ENCODE measurements at regions not wholly inside any gene's neighbourhood (a gene's known extent, or its start where the extent isn't known, plus 50 kb on each side); places are given as distances from the start of the nearest gene placed in this dataset.

GRCh38 chr16:52634104-52634503 lies 87.2 kb upstream of the TOX3 start:
- no peak for DNase-seq

DNA sequence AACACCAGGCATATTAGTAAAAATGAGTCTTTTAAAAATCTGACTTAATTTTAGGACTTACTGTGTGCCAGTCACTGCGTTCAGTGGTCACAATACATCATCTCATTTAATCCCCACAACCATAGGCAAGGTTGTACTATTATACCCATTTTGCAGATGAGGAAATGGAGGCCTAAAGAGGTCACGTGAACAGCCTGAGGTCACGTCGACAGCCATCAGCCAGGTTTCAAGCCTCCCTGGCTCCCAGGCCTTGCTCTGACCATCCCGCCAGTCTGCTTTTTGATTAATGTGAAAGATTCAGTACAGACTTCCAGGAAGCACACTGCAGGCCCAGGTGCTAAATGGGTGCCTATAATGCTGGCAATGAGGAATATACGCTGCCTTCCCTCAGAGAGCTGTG lies 86.3 kb upstream of the TOX3 start:
- no peak for DNase-seq

DNA sequence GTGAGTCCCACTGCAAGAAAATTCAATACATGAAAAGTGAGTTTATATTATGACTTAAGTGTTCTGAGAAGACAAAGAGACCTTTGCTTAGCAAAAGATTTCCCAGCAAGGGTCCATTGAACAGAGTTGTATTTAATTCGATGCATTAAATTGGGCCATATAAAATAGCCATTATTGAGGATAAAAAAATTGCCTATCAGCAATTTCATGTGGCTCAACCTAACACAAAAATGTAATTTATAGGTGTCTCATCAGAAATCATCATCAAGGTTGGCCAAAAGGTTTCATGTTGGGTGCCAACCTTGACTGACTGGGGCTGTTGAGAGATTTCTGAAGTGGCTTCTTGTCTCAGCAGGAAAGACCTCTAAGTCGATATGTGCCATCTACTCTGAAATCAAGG lies 84.8 kb upstream of the TOX3 start:
- no peak for DNase-seq

DNA sequence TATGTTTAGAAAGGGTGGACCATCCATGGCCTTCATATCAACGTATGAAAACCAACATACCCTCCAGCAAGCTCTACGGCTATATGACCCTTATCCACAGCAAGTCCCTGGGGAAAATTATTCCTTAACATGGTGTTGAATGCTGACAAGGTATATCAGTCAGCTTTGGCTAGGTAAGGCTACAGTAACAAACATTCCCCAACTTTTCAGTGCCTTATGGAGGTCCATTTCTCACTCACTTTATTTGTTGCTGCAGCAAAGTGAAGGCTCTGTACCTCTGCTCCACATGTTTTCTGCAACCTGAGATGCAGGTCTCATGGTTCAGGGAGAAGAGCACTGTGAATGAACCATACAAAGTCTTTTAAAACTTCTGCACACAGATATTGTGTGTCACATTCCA lies 83.8 kb upstream of the TOX3 start:
- no peak for DNase-seq

GRCh38 chr16:52629296-52629695 lies 82.4 kb upstream of the TOX3 start:
- no peak for DNase-seq

DNA sequence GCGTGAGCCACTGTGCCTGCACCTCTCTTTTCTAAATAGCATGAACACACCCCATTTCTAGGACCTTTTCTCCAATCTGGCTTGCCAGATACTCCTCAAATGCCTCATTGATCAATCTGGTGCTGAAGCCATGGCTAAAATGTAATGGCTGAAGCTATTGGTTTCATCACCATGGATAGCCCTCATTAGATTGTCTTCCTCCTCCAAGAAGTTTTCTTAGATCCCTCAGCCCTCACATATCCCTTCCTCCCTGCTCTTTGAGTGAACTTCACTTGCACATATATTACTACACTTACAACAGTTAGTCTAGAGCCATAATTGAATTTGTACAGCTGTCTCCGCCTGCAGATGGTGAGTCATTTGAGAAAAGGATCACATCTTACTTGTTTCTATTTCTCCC lies 77.9 kb upstream of the TOX3 start:
- no peak for DNase-seq

DNA sequence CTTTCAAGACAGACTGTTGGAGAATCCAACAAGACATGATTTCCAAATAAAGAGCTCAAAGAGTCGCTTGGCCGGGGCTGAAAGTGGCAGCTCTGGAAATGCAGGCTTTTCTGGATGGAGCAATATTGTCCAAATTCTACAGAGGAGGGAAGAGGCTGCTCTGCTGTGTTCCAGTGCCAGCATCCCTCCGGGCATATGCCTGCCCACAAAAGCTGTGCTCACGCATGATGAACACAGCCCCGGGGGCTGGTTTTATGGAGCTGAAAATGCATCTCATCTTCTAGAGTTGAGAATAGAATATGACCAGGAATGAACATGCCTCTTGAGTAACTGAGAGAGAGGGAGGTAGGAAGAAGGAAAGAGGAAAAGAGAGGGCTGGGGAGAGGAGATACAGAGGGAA lies 74.7 kb upstream of the TOX3 start:
- no peak for DNase-seq

DNA sequence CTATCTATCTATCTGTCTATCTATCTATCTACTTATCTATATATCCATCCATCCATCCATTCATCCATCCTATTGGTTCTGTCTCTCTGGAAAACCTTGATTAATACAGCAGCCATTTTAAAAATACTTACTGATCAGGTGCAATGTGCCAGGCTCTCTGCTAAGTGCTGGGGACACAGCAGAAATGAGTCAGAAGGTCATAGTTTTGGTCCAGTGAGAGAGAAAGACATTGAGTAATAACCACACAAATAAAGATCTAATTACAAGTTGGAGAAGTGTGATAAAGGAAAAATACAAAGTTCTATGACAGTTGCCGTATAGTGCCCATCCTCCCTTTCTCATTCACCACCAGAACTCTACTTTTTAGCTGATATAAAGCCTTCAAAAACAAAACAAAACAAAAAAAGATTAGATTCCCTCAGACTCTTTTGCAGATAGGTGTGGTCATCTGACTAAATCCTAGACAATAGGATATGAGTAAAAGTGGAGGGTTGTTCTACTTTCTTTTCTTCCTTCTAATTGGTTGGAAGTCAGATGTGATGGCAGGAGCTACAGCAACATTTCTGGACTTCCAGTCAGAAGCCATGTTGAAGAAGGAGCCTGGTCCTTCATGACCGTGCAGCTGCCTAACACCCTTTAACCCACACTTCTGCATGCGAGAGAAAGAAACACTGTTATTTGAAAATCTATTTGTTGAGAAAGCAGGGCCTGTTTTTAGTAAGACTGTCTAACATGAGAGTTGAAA lies 72.0 kb upstream of the TOX3 start:
- no peak for DNase-seq

DNA sequence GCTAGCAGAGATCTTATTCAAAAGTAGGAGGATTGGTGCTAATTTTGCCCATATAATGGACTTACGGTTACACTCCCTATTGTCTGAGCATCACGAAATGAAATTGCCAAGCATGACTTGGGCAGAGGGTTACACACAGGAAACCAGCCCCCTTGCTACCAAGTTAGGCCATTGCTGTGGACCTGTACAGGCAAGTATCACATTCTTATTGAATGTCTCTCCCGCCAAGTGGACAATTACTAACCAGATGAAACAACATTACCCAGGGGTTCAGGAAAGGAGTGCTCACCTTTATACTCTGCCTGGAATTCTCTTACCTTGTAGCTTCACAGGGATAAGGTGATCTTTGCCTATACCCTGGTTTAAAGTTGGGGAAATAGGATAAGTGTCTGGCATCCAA lies 70.6 kb upstream of the TOX3 start:
- no peak for DNase-seq

GRCh38 chr16:52613508-52613907 lies 66.6 kb upstream of the TOX3 start:
- DNase-seq = no peak

GRCh38 chr16:52611817-52612673 lies 65.1 kb upstream of the TOX3 start:
- DNase-seq = no peak

- no peak for DNase-seq
Observed at GRCh38 chr16:52603015-52603414, 56.1 kb upstream of the TOX3 start.

DNA sequence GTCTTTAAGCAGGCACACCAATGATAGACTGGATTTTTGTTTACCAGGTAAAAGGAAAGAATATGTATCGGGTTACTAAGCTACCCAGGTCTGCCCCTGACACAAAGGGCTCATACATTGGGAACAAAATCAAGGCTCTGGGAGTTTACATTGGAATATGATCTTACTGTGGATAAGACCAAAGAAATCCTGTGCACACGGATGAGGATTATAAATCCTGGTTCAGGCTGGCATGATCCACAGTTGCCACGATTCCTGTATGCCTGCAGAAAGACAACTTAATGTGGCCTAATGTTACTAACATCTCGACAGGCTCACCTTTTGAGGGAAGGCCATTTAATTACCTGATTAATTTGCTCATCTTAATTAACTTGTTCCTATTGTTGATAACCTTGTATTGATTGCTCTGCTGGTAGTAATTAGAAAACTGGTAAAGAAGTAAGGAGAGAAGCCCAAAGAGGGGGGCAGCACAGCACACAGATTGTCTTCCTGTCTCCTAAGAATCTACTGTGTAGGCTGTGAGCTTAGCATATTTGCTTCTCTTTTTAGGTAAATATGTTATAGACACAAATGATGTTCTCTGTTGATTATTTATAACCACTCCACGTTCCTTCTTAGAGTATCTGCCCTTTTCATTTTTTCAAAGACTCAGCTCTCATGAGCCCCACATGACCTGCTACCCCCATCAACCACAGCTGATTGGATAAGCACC lies 51.0 kb upstream of the TOX3 start:
- DNase-seq = no peak

DNA sequence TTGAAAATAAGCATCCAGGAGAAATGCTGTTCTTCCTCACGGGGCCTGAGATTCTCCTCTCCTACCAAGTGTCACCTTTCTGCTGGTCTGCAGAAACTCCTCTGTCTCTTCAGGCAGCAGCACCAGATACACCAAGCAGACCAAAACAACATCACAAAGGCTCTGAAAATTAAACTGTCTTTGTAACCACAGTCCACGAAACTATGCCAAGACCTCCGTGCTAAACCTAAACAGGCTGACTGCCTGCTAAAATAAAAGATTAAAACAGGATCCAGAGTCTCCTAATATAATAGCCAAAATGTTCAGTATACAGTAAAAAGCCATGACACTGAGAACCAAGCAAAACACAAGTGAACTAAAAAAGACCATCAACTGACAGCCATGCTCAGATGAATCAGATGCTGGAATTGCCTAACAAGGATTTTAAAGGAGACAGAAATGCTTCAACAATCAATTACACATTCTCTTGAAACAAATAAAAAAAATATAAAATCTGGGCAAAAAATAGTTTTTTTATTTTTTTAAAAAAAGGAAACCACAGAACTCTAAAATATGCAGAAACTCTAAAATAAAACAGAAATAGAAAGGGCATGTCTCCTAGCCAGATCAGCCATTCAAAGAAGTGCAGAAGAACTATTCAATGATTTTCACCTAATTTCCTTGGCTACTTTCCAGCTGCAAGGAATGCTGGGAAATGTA lies 50.3 kb upstream of the TOX3 start:
- DNase-seq = no peak
